ENCODE measurements at regions not wholly inside any gene's neighbourhood (a gene's known extent, or its start where the extent isn't known, plus 50 kb on each side); places are given as distances from the start of the nearest gene placed in this dataset.
"Not testable (repeated sequence)": the region's sequence is repeated elsewhere in the genome, so short reads cannot be mapped to it uniquely, and the experiment has no call there.

- Histone ChIP-seq H3K4me1 (ENCODE audit: control insufficient read depth, low read depth, low read length) (no peaks in the 10 kb centered on the region), H3K27me3 (ENCODE audit: control insufficient read depth, insufficient read depth, low read length) (no peaks in the 10 kb centered on the region), H3K27ac (ENCODE audit: low read length) (no peak overlapping the region), H3K4me3 (ENCODE audit: low read length) (no peak overlapping the region), H3K36me3 (ENCODE audit: control insufficient read depth, low read depth, low read length) (no peaks in the 10 kb centered on the region), H3K9ac (ENCODE audit: low read length) (no peak overlapping the region), H3K9me3 (ENCODE audit: control insufficient read depth, low read depth, low read length) (no peaks in the 10 kb centered on the region)
These were observed 118.9 kb downstream of the MTHFS start for GRCh38 chr15:79777916-79778315.

- Histone ChIP-seq H3K36me3 (ENCODE audit: control insufficient read depth, low read depth, low read length) (no peaks in the 10 kb centered on the region), H3K27me3 (ENCODE audit: control insufficient read depth, insufficient read depth, low read length) (no peaks in the 10 kb centered on the region), H3K4me3 (ENCODE audit: low read length) (no peak overlapping the region), H3K9ac (ENCODE audit: low read length) (no peak overlapping the region), H3K27ac (ENCODE audit: low read length) (no peak overlapping the region), H3K9me3 (ENCODE audit: control insufficient read depth, low read depth, low read length) (no peaks in the 10 kb centered on the region), H3K4me1 (ENCODE audit: control insufficient read depth, low read depth, low read length) (no peaks in the 10 kb centered on the region)
These were observed 118.3 kb downstream of the MTHFS start for GRCh38 chr15:79778378-79778990.

GRCh38 chr15:79779746-79780145 lies 117.1 kb downstream of the MTHFS start:
- Histone ChIP-seq H3K4me3 (ENCODE audit: low read length) (no peak overlapping the region), H3K4me1 (ENCODE audit: control insufficient read depth, low read depth, low read length) (no peaks in the 10 kb centered on the region)

GRCh38 chr15:79782307-79782706 lies 114.5 kb downstream of the MTHFS start:
- H3K36me3 ChIP-seq (ENCODE audit: control insufficient read depth, low read depth, low read length); H3K4me1 ChIP-seq (ENCODE audit: control insufficient read depth, low read depth, low read length); H3K4me3 ChIP-seq (ENCODE audit: low read length); H3K9ac ChIP-seq (ENCODE audit: low read length); H3K9me3 ChIP-seq (ENCODE audit: control insufficient read depth, low read depth, low read length); H3K27ac ChIP-seq (ENCODE audit: low read length); H3K27me3 ChIP-seq (ENCODE audit: control insufficient read depth, insufficient read depth, low read length): not testable (repeated sequence)

More at GRCh38 chr15:79779746-79780145, 117.1 kb downstream of the MTHFS start:
- Histone ChIP-seq H3K36me3 (ENCODE audit: control insufficient read depth, low read depth, low read length) (no peaks in the 10 kb centered on the region), H3K27me3 (ENCODE audit: control insufficient read depth, insufficient read depth, low read length) (no peaks in the 10 kb centered on the region), H3K9me3 (ENCODE audit: control insufficient read depth, low read depth, low read length) (no peaks in the 10 kb centered on the region), H3K9ac (ENCODE audit: low read length) (no peak overlapping the region), H3K27ac (ENCODE audit: low read length) (no peak overlapping the region)

Measured in iPS-18a (cell line).